MM.1S (cell line): ENCODE measurements at regions not wholly inside any gene's neighbourhood (a gene's known extent, or its start where the extent isn't known, plus 50 kb on each side); places are given as distances from the start of the nearest gene placed in this dataset.

Experiments
- DNase-seq: peaks from one replicate; pipeline ENCODE4 v3.0.0-alpha.2; 2015
- H2AFZ ChIP-seq: fragments of 300-600 bp; sonication (generic); 2 replicates; pipeline ENCODE4 v1.6.0; 2016; ENCODE audit warnings: antibody characterized with exemption, low read length
- H3F3A ChIP-seq: fragments of 300-600 bp; sonication (generic); 2 replicates; pipeline ENCODE4 v1.6.1; 2016; ENCODE audit warnings: mild to moderate bottlenecking, antibody characterized with exemption, low read length, moderate library complexity, mixed read lengths; ENCODE audit not compliant: insufficient read depth
- H3K27ac ChIP-seq: fragments of 300-600 bp; sonication (generic); 2 replicates; pipeline ENCODE4 v1.5.1; 2016; ENCODE audit warnings: mild to moderate bottlenecking, low read length
- H3K27me3 ChIP-seq: fragments of 300-600 bp; sonication (generic); replicated peaks from 2 replicates; pipeline ENCODE4 v1.6.0; 2016; ENCODE audit warnings: low read length; ENCODE audit not compliant: insufficient read depth
- H3K36me3 ChIP-seq: fragments of 300-600 bp; sonication (generic); replicated peaks from 2 replicates; pipeline ENCODE4 v1.6.1; 2016; ENCODE audit warnings: mild to moderate bottlenecking, low read length, mixed read lengths; ENCODE audit not compliant: insufficient read depth
- H3K4me1 ChIP-seq: fragments of 300-600 bp; sonication (generic); 2 replicates; pipeline ENCODE4 v1.6.1; 2016; ENCODE audit warnings: low read length, mixed read lengths
- H3K4me2 ChIP-seq: fragments of 300-600 bp; sonication (generic); 2 replicates; pipeline ENCODE4 v1.6.0; 2016; ENCODE audit warnings: low read depth, low read length
- H3K4me3 ChIP-seq: fragments of 300-600 bp; sonication (generic); 2 replicates; pipeline ENCODE4 v1.5.1; 2016; ENCODE audit warnings: low read length, mixed read lengths
- H3K79me2 ChIP-seq: fragments of 300-600 bp; sonication (generic); 2 replicates; pipeline ENCODE4 v1.6.1; 2016; ENCODE audit warnings: mixed run types, low read length, mixed read lengths
- H3K9ac ChIP-seq: fragments of 300-600 bp; sonication (generic); 2 replicates; pipeline ENCODE4 v1.6.1; 2016; ENCODE audit warnings: low read length, mixed read lengths
- H3K9me2 ChIP-seq: fragments of 300-600 bp; sonication (generic); replicated peaks from 2 replicates; pipeline ENCODE4 v1.6.1; 2016; ENCODE audit warnings: mild to moderate bottlenecking, low read length, mixed read lengths; ENCODE audit not compliant: insufficient read depth
- H3K9me3 ChIP-seq: fragments of 300-600 bp; sonication (generic); replicated peaks from 2 replicates; pipeline ENCODE4 v1.6.1; 2016; ENCODE audit warnings: mild to moderate bottlenecking, low read length, mixed read lengths; ENCODE audit not compliant: insufficient read depth
- H4K20me1 ChIP-seq: fragments of 300-600 bp; sonication (generic); 2 replicates; pipeline ENCODE4 v1.6.1; 2016; ENCODE audit warnings: mild to moderate bottlenecking, low read length, moderate library complexity, mixed read lengths; ENCODE audit not compliant: insufficient read depth
- EZH2 ChIP-seq: fragments of 300-600 bp; sonication (generic); optimal IDR thresholded peaks from 2 replicates; pipeline ENCODE3; 2017; ENCODE audit warnings: low read depth, mild to moderate bottlenecking, antibody characterized with exemption, low read length, mixed read lengths
- EZH2phosphoT487 ChIP-seq: fragments of 300-600 bp; sonication (generic); IDR thresholded peaks from 2 replicates; pipeline ENCODE4 v1.6.1; 2018; ENCODE audit warnings: antibody characterized with exemption, low read length
- TF ChIP-seq, protein P1 (sequence below): fragments of 300-600 bp; sonication (generic); IDR thresholded peaks from 2 replicates; pipeline ENCODE4 v1.5.1; 2016; ENCODE audit warnings: antibody characterized with exemption, low read length, mixed read lengths

DNA sequence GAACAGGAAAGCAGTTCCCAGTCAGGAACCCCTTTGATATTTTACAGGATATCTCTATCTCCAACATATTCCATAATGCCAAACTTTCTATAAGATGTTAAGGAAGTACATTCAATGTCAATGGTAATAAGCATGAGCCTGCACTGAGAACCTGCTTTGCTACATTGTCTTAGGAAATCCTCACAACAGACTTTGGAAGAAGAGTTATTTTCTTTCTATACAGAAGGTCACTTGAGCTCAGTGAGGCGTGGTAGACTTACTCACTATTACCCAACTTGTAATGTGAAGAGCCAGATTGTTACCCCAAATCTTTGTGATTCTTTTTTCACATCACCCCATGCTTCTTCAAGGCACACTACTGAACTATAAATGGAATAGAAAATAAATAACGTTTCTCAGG is 435.9 kb downstream of the DNAH5 start:
- H3K9ac ChIP-seq, result no peak overlapping the region
- H3F3A ChIP-seq, result no peaks in the 10 kb centered on the region
- H2AFZ ChIP-seq, result no peak overlapping the region
- no peaks in the 10 kb centered on the region for H4K20me1 ChIP-seq
- no peak overlapping the region for H3K27ac ChIP-seq
- H3K4me1 ChIP-seq, result no peaks in the 10 kb centered on the region
- H3K9me2 ChIP-seq, result no peaks in the 10 kb centered on the region
- H3K9me3 ChIP-seq, result no peaks in the 10 kb centered on the region
- no peak overlapping the region for H3K4me3 ChIP-seq
- H3K79me2 ChIP-seq, result no peaks in the 10 kb centered on the region
- H3K27me3 ChIP-seq, result no peaks in the 10 kb centered on the region
- no peak for DNase-seq
- no peaks in the 10 kb centered on the region for H3K36me3 ChIP-seq
- TF ChIP-seq, protein P1, sequence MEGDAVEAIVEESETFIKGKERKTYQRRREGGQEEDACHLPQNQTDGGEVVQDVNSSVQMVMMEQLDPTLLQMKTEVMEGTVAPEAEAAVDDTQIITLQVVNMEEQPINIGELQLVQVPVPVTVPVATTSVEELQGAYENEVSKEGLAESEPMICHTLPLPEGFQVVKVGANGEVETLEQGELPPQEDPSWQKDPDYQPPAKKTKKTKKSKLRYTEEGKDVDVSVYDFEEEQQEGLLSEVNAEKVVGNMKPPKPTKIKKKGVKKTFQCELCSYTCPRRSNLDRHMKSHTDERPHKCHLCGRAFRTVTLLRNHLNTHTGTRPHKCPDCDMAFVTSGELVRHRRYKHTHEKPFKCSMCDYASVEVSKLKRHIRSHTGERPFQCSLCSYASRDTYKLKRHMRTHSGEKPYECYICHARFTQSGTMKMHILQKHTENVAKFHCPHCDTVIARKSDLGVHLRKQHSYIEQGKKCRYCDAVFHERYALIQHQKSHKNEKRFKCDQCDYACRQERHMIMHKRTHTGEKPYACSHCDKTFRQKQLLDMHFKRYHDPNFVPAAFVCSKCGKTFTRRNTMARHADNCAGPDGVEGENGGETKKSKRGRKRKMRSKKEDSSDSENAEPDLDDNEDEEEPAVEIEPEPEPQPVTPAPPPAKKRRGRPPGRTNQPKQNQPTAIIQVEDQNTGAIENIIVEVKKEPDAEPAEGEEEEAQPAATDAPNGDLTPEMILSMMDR, result no peak
- TF ChIP-seq EZH2 (no peak), EZH2phosphoT487 (no peak)
- H3K4me2 ChIP-seq, result no peak overlapping the region

DNA sequence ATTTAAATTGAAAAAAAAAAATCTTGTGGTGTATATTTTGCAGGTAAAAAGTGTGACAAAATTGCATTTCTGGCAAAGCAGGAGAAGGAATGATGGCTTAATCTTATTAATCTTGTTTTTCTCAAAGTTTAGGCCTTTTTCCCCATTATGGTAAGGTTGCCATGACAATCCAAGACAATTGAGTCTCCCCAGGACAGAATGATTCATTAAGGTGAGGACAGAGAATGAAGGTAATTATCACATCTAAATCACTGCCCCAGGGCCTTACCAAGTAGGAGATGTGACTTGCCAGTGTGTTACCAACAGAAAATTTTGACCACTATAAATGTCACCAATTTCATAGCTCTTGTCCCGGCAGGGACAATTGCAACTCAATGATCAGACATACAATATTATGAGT is 439.2 kb downstream of the DNAH5 start:
- no peaks in the 10 kb centered on the region for H3F3A ChIP-seq
- no peaks in the 10 kb centered on the region for H3K27me3 ChIP-seq
- no peaks in the 10 kb centered on the region for H3K36me3 ChIP-seq
- H4K20me1 ChIP-seq, result no peaks in the 10 kb centered on the region
- H3K27ac ChIP-seq, result no peak overlapping the region
- H3K4me2 ChIP-seq, result no peak overlapping the region
- no peak overlapping the region for H2AFZ ChIP-seq
- TF ChIP-seq EZH2phosphoT487, result no peak
- TF ChIP-seq EZH2, result no peak
- TF ChIP-seq, protein P1, result no peak
- DNase-seq, result no peak
- no peak overlapping the region for H3K9ac ChIP-seq
- H3K9me3 ChIP-seq, result no peaks in the 10 kb centered on the region
- no peaks in the 10 kb centered on the region for H3K4me1 ChIP-seq
- no peak overlapping the region for H3K4me3 ChIP-seq
- no peaks in the 10 kb centered on the region for H3K9me2 ChIP-seq
- no peaks in the 10 kb centered on the region for H3K79me2 ChIP-seq

GRCh38 chr5:13503017-13503416 is 441.5 kb downstream of the DNAH5 start:
- H3K36me3 ChIP-seq, result no peaks in the 10 kb centered on the region

More at GRCh38 chr5:13503017-13503416, 441.5 kb downstream of the DNAH5 start:
- Histone ChIP-seq H3K9ac (no peak overlapping the region), H3K79me2 (no peaks in the 10 kb centered on the region), H3K27ac (no peak overlapping the region), H2AFZ (no peak overlapping the region), H3K27me3 (no peaks in the 10 kb centered on the region), H3K9me3 (no peaks in the 10 kb centered on the region), H3F3A (no peaks in the 10 kb centered on the region), H3K4me2 (no peak overlapping the region), H3K4me1 (no peaks in the 10 kb centered on the region), H3K4me3 (no peak overlapping the region), H3K9me2 (no peaks in the 10 kb centered on the region), H4K20me1 (no peaks in the 10 kb centered on the region)
- TF ChIP-seq EZH2phosphoT487, result no peak
- no peak for TF ChIP-seq EZH2
- TF ChIP-seq, protein P1, result no peak
- DNase-seq, result no peak
